Gastrocnemius medialis (tissue), 4 donors: ENCODE measurements at regions not wholly inside any gene's neighbourhood (a gene's known extent, or its start where the extent isn't known, plus 50 kb on each side); places are given as distances from the start of the nearest gene placed in this dataset.

Experiments
- POLR2A ChIP-seq, 2 donors: fragments of 450-650 bp; IDR thresholded peaks; one replicate each; pipeline ENCODE4 v1.6.1; 2017; ENCODE audit warnings: antibody characterized with exemption in 2 of 2, mild to moderate bottlenecking in 2 of 2, moderate library complexity in 2 of 2
- TF ChIP-seq, protein P1 (sequence below), 5 experiments: fragments of 450-650 bp in 3 of 5; fragments of 200-600 bp in 2 of 5; sonication (generic) in 2 of 5; IDR thresholded peaks in 4 of 5; conservative IDR thresholded peaks in 1 of 5; 1 replicate in 4 of 5; 2 replicates in 1 of 5; pipeline ENCODE4 v1.5.1; 2016 to 2019; ENCODE audit warnings: antibody characterized with exemption in 5 of 5, mild to moderate bottlenecking in 3 of 5, moderate library complexity in 3 of 5

DNA sequence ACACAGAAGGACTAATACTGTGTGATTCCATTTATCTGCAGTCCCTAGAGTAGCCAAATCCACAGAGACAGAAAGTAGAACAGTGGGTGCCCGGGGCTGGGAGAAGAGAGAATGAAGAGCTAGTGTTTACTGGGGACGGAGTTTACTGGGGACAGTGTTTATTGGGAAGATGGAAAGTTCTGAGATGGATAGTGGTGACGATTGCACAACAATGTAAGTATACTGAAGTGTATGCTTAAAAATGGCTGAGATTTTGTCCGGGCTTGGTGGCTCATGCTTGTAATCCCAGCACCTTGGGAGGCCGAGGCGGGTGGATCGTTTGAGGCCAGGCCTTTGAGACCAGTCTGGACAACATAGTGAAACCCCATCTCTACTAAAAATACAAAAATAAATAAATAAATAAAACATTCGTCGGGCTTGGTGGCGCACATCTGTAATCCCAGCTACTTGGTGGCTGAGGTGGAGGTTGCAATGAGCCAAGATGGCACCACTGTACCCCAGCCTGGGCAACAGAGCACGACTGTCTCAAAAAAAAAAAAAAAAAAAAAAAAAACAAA is 132.4 kb downstream of the CTTN start:
- TF ChIP-seq, protein P1, sequence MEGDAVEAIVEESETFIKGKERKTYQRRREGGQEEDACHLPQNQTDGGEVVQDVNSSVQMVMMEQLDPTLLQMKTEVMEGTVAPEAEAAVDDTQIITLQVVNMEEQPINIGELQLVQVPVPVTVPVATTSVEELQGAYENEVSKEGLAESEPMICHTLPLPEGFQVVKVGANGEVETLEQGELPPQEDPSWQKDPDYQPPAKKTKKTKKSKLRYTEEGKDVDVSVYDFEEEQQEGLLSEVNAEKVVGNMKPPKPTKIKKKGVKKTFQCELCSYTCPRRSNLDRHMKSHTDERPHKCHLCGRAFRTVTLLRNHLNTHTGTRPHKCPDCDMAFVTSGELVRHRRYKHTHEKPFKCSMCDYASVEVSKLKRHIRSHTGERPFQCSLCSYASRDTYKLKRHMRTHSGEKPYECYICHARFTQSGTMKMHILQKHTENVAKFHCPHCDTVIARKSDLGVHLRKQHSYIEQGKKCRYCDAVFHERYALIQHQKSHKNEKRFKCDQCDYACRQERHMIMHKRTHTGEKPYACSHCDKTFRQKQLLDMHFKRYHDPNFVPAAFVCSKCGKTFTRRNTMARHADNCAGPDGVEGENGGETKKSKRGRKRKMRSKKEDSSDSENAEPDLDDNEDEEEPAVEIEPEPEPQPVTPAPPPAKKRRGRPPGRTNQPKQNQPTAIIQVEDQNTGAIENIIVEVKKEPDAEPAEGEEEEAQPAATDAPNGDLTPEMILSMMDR (IDR thresholded peaks at IDR 0.05 in 4 of 5, conservative IDR thresholded peaks at IDR 0.05 in 1 of 5), result no peak
- TF ChIP-seq POLR2A (IDR thresholded peaks at IDR 0.05), result no peak
